ENCODE measurements at regions not wholly inside any gene's neighbourhood (a gene's known extent, or its start where the extent isn't known, plus 50 kb on each side); places are given as distances from the start of the nearest gene placed in this dataset.

DNA sequence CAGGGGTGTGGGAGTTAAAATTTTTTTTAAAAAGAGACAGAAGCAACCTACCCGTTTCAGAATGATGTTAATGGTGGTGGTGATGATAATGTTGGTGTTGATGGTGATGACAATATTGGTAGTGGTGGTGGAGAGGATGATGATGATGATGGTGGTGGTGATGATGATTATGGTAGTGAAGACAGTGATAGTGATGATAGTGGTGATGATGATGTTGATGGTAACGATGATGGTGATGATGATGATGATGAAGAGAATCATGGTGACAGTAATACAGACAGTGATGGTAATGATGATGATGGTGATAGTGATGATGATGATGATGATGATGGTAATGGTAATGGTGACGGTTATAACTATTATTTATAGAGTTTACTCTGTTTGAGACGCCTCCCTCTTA lies 117.6 kb downstream of the ICE1 start:
- Histone ChIP-seq H3K27ac (ENCODE audit: extremely low read depth, low read depth, low read length) (no peak overlapping the region), H3K4me3 (ENCODE audit: low read depth, low read length) (no peak overlapping the region), H3K9me3 (ENCODE audit: control insufficient read depth, insufficient read depth, low read depth, low read length) (no peaks in the 10 kb centered on the region), H3K36me3 (ENCODE audit: control insufficient read depth in 2 of 2, insufficient read depth in 1 of 2, low read length in 2 of 2) (no peaks in the 10 kb centered on the region), H3K4me1 (ENCODE audit: control insufficient read depth, insufficient read depth, low read length) (no peaks in the 10 kb centered on the region)
- CTCF ChIA-PET, result interaction anchor here (0.6 kb wide), 1 partner anchor 671 kb away, joined by 3 read pairs; no protein-coding TSS in a partner anchor
- POLR2A ChIA-PET, result no interaction called here
- TF ChIP-seq ZNF514 (tag by site-specific recombination; IDR thresholded peaks at IDR 0.05) (no peak), ZNF513 (tag by site-specific recombination; IDR thresholded peaks at IDR 0.05) (peak; percentile 89), ZNF23 (tag by site-specific recombination; IDR thresholded peaks at IDR 0.05; ENCODE audit: borderline replicate concordance) (0 out of 2 replicates have a peak, but pooled peaks have one; percentile 43)
- TF ChIP-seq, protein P1, sequence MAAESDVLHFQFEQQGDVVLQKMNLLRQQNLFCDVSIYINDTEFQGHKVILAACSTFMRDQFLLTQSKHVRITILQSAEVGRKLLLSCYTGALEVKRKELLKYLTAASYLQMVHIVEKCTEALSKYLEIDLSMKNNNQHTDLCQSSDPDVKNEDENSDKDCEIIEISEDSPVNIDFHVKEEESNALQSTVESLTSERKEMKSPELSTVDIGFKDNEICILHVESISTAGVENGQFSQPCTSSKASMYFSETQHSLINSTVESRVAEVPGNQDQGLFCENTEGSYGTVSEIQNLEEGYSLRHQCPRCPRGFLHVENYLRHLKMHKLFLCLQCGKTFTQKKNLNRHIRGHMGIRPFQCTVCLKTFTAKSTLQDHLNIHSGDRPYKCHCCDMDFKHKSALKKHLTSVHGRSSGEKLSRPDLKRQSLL (tag by site-specific recombination; IDR thresholded peaks at IDR 0.05), result no peak
- TF ChIP-seq, protein P2, sequence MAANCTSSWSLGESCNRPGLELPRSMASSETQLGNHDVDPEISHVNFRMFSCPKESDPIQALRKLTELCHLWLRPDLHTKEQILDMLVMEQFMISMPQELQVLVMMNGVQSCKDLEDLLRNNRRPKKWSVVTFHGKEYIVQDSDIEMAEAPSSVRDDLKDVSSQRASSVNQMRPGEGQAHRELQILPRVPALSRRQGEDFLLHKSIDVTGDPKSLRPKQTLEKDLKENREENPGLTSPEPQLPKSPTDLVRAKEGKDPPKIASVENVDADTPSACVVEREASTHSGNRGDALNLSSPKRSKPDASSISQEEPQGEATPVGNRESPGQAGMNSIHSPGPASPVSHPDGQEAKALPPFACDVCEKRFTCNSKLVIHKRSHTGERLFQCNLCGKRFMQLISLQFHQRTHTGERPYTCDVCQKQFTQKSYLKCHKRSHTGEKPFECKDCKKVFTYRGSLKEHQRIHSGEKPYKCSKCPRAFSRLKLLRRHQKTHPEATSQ (tag by site-specific recombination; IDR thresholded peaks at IDR 0.05), result no peak
